Embryonic facial prominence (tissue), 1 donor: ENCODE measurements at regions not wholly inside any gene's neighbourhood (a gene's known extent, or its start where the extent isn't known, plus 50 kb on each side); places are given as distances from the start of the nearest gene placed in this dataset.

Experiments used
- DNase-seq: peaks from one replicate; pipeline ENCODE4 v3.0.0-alpha.2; 2016; ENCODE audit errors: extremely low spot score

GRCh38 chr10:108690530-108690929 is 1232.8 kb downstream of the XPNPEP1 start:
- no peak for DNase-seq

GRCh38 chr10:108689891-108690290 is 1233.4 kb downstream of the XPNPEP1 start:
- no peak for DNase-seq

GRCh38 chr10:108688314-108688713 is 1235.0 kb downstream of the XPNPEP1 start:
- DNase-seq = no peak

- DNase-seq = no peak
Observed at GRCh38 chr10:108685863-108686531, 1237.3 kb downstream of the XPNPEP1 start.

- no peak for DNase-seq
Observed at GRCh38 chr10:108684431-108684830, 1238.9 kb downstream of the XPNPEP1 start.

- no peak for DNase-seq
Observed at GRCh38 chr10:108673741-108674140, 1249.6 kb downstream of the XPNPEP1 start.

GRCh38 chr10:108663587-108663986 is 1259.7 kb downstream of the XPNPEP1 start:
- no peak for DNase-seq

GRCh38 chr10:108662975-108663374 is 1260.3 kb downstream of the XPNPEP1 start:
- DNase-seq = no peak

- no peak for DNase-seq
Observed at GRCh38 chr10:108655057-108655456, 1268.3 kb downstream of the XPNPEP1 start.

- DNase-seq = no peak
Observed at GRCh38 chr10:108653531-108653930, 1269.8 kb downstream of the XPNPEP1 start.

- DNase-seq = no peak
Observed at GRCh38 chr10:108639010-108639409, 1284.3 kb downstream of the XPNPEP1 start.

- DNase-seq = no peak
Observed at GRCh38 chr10:108638225-108638624, 1285.1 kb downstream of the XPNPEP1 start.

GRCh38 chr10:108633046-108633445 is 1290.3 kb downstream of the XPNPEP1 start:
- DNase-seq = no peak

GRCh38 chr10:108632144-108632543 is 1291.2 kb downstream of the XPNPEP1 start:
- no peak for DNase-seq

- DNase-seq = no peak
Observed at GRCh38 chr10:108631332-108631731, 1292.0 kb downstream of the XPNPEP1 start.

- DNase-seq = no peak
Observed at GRCh38 chr10:108629834-108630233, 1293.5 kb downstream of the XPNPEP1 start.

GRCh38 chr10:108624052-108624451 is 1299.3 kb downstream of the XPNPEP1 start:
- DNase-seq = no peak

GRCh38 chr10:108620821-108621534 is 1302.3 kb downstream of the XPNPEP1 start:
- DNase-seq = no peak

- DNase-seq = no peak
Observed at GRCh38 chr10:108616559-108617285, 1306.6 kb downstream of the XPNPEP1 start.

- no peak for DNase-seq
Observed at GRCh38 chr10:108615576-108616320, 1307.6 kb downstream of the XPNPEP1 start.

GRCh38 chr10:108612485-108612884 is 1310.8 kb downstream of the XPNPEP1 start:
- no peak for DNase-seq

- DNase-seq = no peak
Observed at GRCh38 chr10:108608860-108609259, 1314.5 kb downstream of the XPNPEP1 start.
